ENCODE measurements at regions not wholly inside any gene's neighbourhood (a gene's known extent, or its start where the extent isn't known, plus 50 kb on each side); places are given as distances from the start of the nearest gene placed in this dataset.

GRCh38 chr11:82462608-82463242 is 270.9 kb downstream of the FAM181B start:
- ChIA-PET POLR2A (no interaction called here), CTCF (ENCODE audit: low intra/inter-chr PET ratio, low total read pairs) (no interaction called here)
- H3K4me2 ChIP-seq (ENCODE audit: low read depth, low read length): no peak overlapping the region
- intact Hi-C loops (cut with micrococcal nuclease; ENCODE audit: unreplicated experiment): no loop called here
- no peak overlapping the region for H3K4me3 ChIP-seq (replicated peaks in 1 of 3; ENCODE audit: insufficient read depth in 1 of 3, low read depth in 2 of 3, low read length in 3 of 3)
- H3K9ac ChIP-seq (ENCODE audit: insufficient read depth, low read depth, low read length): no peak overlapping the region
- no peaks in the 10 kb centered on the region for H4K20me1 ChIP-seq (ENCODE audit: insufficient read depth, low read length)
- no peak overlapping the region for H2AFZ ChIP-seq (ENCODE audit: low read length)
- WGBS (ENCODE audit: low lambda C conversion rate): 10% methylated on average over 4 of the region's 4 CpGs
- in situ Hi-C loops (cut with HindIII; ENCODE audit: extremely low pct_ligation_motif_present, low pct_unique_long_range_greater_than_20kb): no loop called here
- H3K4me1 ChIP-seq (ENCODE audit: insufficient read depth, low read length): no peaks in the 10 kb centered on the region
- BruUV-seq (replicated peaks): no TSS peak
- no peaks in the 10 kb centered on the region for H3K36me3 ChIP-seq (replicated peaks in 1 of 2; ENCODE audit: control insufficient read depth in 1 of 2, insufficient read depth in 2 of 2, low read length in 2 of 2)
- no peaks in the 10 kb centered on the region; a peak in 1 of 5 replicates for H3K27me3 ChIP-seq (ENCODE audit: control insufficient read depth in 1 of 2, insufficient read depth in 2 of 2, low read length in 2 of 2)
- H3K9me3 ChIP-seq (ENCODE audit: low read length): no peaks in the 10 kb centered on the region
- no peak for ATAC-seq
- no peaks in the 10 kb centered on the region for H3K79me2 ChIP-seq (ENCODE audit: insufficient read depth, low read length)
- no peak overlapping the region for H3K27ac ChIP-seq (ENCODE audit: extremely low read length, insufficient read depth, low read length)
- no peak for FAIRE-seq
- no peak for DNase-seq (ENCODE audit: low spot score)
- no peak for TF ChIP-seq MED8 (CRISPR knock-in tag; IDR thresholded peaks at IDR 0.05; ENCODE audit: insufficient replicate concordance)
- TF ChIP-seq TFE3 (CRISPR knock-in tag; IDR thresholded peaks at IDR 0.05): no peak
- no peak for TF ChIP-seq ZNF326 (CRISPR knock-in tag; IDR thresholded peaks at IDR 0.05; ENCODE audit: borderline replicate concordance)
- no peak for TF ChIP-seq FOXK2 (IDR thresholded peaks at IDR 0.05)
- no peak for TF ChIP-seq YEATS4 (CRISPR knock-in tag; IDR thresholded peaks at IDR 0.05; ENCODE audit: borderline replicate concordance)
- TF ChIP-seq ZFYVE20 (CRISPR knock-in tag; IDR thresholded peaks at IDR 0.05; ENCODE audit: borderline replicate concordance, low read depth): no peak
- no peak for TF ChIP-seq ZNF549 (CRISPR knock-in tag; IDR thresholded peaks at IDR 0.05)
- TF ChIP-seq ZFP82 (CRISPR knock-in tag; IDR thresholded peaks at IDR 0.05; ENCODE audit: borderline replicate concordance): no peak
- no peak for TF ChIP-seq DZIP1 (CRISPR knock-in tag; IDR thresholded peaks at IDR 0.05)
- TF ChIP-seq RAD21 (CRISPR knock-in tag; IDR thresholded peaks at IDR 0.05): no peak
- TF ChIP-seq ZNF124 (CRISPR knock-in tag; IDR thresholded peaks at IDR 0.05): no peak
